DND-41 (cell line): ENCODE measurements at regions not wholly inside any gene's neighbourhood (a gene's known extent, or its start where the extent isn't known, plus 50 kb on each side); places are given as distances from the start of the nearest gene placed in this dataset.

ENCODE experiments used
- ATAC-seq: fragments of 200-7000 bp; cut with Tn5 transposase; 3 replicates; pipeline ENCODE4 v1.9.1; 2021; ENCODE audit warnings: low read depth; ENCODE audit not compliant: insufficient read depth
- DNase-seq: peaks from one replicate; pipeline ENCODE4 v3.0.0-alpha.2; 2020
- H2AFZ ChIP-seq: 2 replicates; pipeline ENCODE4 v1.6.0; 2012; ENCODE audit warnings: low read depth, low read length
- H3K27ac ChIP-seq: 2 replicates; pipeline ENCODE4 v1.5.1; 2012; ENCODE audit warnings: low read length, inconsistent platforms
- H3K27me3 ChIP-seq: fragments of 200-600 bp; sonication (generic); 2 replicates; pipeline ENCODE4 v1.6.0; 2012; ENCODE audit warnings: low read length, mild to moderate bottlenecking, inconsistent platforms; ENCODE audit not compliant: insufficient read depth, poor library complexity
- H3K36me3 ChIP-seq: 2 replicates; pipeline ENCODE4 v1.5.1; 2012; ENCODE audit warnings: low read length, inconsistent platforms; ENCODE audit not compliant: insufficient read depth
- H3K4me1 ChIP-seq: 2 replicates; pipeline ENCODE4 v1.5.1; 2012; ENCODE audit warnings: mild to moderate bottlenecking, low read length; ENCODE audit not compliant: insufficient read depth
- H3K4me2 ChIP-seq: 2 replicates; pipeline ENCODE4 v1.6.0; 2012; ENCODE audit warnings: mild to moderate bottlenecking, moderate library complexity, low read length, inconsistent platforms; ENCODE audit not compliant: insufficient read depth
- H3K4me3 ChIP-seq, 2 experiments: fragments of 200-600 bp in 1 of 2; shearing (Covaris generic) in 1 of 2; 2 replicates each; pipeline ENCODE4 v1.5.1; 2012 to 2016; ENCODE audit warnings: inconsistent platforms in 2 of 2, low read length in 2 of 2, mild to moderate bottlenecking in 2 of 2, low read depth in 1 of 2, moderate library complexity in 1 of 2
- H3K79me2 ChIP-seq: 2 replicates; pipeline ENCODE4 v1.6.0; 2012; ENCODE audit warnings: low read length, inconsistent platforms; ENCODE audit not compliant: insufficient read depth
- H3K9ac ChIP-seq: 2 replicates; pipeline ENCODE4 v1.6.0; 2012; ENCODE audit warnings: low read depth, mild to moderate bottlenecking, inconsistent platforms, low read length, moderate library complexity
- H3K9me3 ChIP-seq: 2 replicates; pipeline ENCODE4 v1.5.1; 2012; ENCODE audit warnings: low read length, moderate library complexity, mild to moderate bottlenecking, inconsistent platforms; ENCODE audit not compliant: insufficient read depth, severe bottlenecking
- H4K20me1 ChIP-seq: 2 replicates; pipeline ENCODE4 v1.6.0; 2012; ENCODE audit warnings: low read length; ENCODE audit not compliant: insufficient read depth
- CTCF ChIP-seq: IDR thresholded peaks from 2 replicates; pipeline ENCODE4 v1.5.1; 2012; ENCODE audit warnings: borderline replicate concordance, low read length, moderate library complexity, mild to moderate bottlenecking; ENCODE audit not compliant: poor library complexity, severe bottlenecking; ENCODE audit errors: extremely low read depth
- EZH2 ChIP-seq: IDR thresholded peaks from 3 replicates; pipeline ENCODE4 v1.6.1; 2012; ENCODE audit warnings: borderline replicate concordance, low read depth, mild to moderate bottlenecking, moderate library complexity, low read length, inconsistent platforms; ENCODE audit not compliant: severe bottlenecking

- Histone ChIP-seq H3K4me1 (no peaks in the 10 kb centered on the region), H3K27ac (no peak overlapping the region), H3K36me3 (no peaks in the 10 kb centered on the region), H3K79me2 (no peaks in the 10 kb centered on the region), H2AFZ (no peak overlapping the region), H3K9ac (no peak overlapping the region), H3K9me3 (no peaks in the 10 kb centered on the region), H3K4me3 (no peak overlapping the region), H3K4me2 (no peak overlapping the region), H4K20me1 (no peaks in the 10 kb centered on the region), H3K27me3 (no peaks in the 10 kb centered on the region)
- DNase-seq: no peak
- TF ChIP-seq EZH2 (no peak), CTCF (no peak)
- ATAC-seq: no peak
Measured at GRCh38 chr13:81041761-81042160, 700.8 kb upstream of the SPRY2 start.

- no peak overlapping the region for H2AFZ ChIP-seq
- no peaks in the 10 kb centered on the region for H3K9me3 ChIP-seq
- H3K36me3 ChIP-seq: no peaks in the 10 kb centered on the region
- H4K20me1 ChIP-seq: no peaks in the 10 kb centered on the region
- H3K79me2 ChIP-seq: no peaks in the 10 kb centered on the region
- no peak overlapping the region for H3K27ac ChIP-seq
- H3K27me3 ChIP-seq: no peaks in the 10 kb centered on the region
- no peak overlapping the region for H3K4me3 ChIP-seq
- no peaks in the 10 kb centered on the region for H3K4me1 ChIP-seq
- H3K4me2 ChIP-seq: no peak overlapping the region
- DNase-seq: no peak
- ATAC-seq: no peak
- no peak overlapping the region for H3K9ac ChIP-seq
- TF ChIP-seq CTCF (no peak), EZH2 (no peak)
Measured at GRCh38 chr13:81031996-81032395, 691.1 kb upstream of the SPRY2 start.

- Histone ChIP-seq H3K4me1 (no peaks in the 10 kb centered on the region), H3K4me2 (no peak overlapping the region), H3K27me3 (no peaks in the 10 kb centered on the region), H3K9me3 (no peaks in the 10 kb centered on the region), H3K27ac (no peak overlapping the region), H3K9ac (no peak overlapping the region), H3K4me3 (no peak overlapping the region), H4K20me1 (no peaks in the 10 kb centered on the region), H3K79me2 (no peaks in the 10 kb centered on the region), H3K36me3 (no peaks in the 10 kb centered on the region), H2AFZ (no peak overlapping the region)
- ATAC-seq: no peak
- DNase-seq: no peak
- no peak for TF ChIP-seq EZH2
- no peak for TF ChIP-seq CTCF
Measured at GRCh38 chr13:81025091-81025490, 684.2 kb upstream of the SPRY2 start.

GRCh38 chr13:81021284-81021840 is 680.4 kb upstream of the SPRY2 start:
- DNase-seq: no peak
- H3K9me3 ChIP-seq: no peaks in the 10 kb centered on the region
- no peak for TF ChIP-seq CTCF
- ATAC-seq: no peak
- H3K4me2 ChIP-seq: no peak overlapping the region
- no peak overlapping the region for H3K4me3 ChIP-seq
- no peak overlapping the region for H3K9ac ChIP-seq
- H3K36me3 ChIP-seq: no peaks in the 10 kb centered on the region
- H3K27me3 ChIP-seq: no peaks in the 10 kb centered on the region
- no peaks in the 10 kb centered on the region for H3K4me1 ChIP-seq
- H3K27ac ChIP-seq: no peak overlapping the region
- H4K20me1 ChIP-seq: no peaks in the 10 kb centered on the region
- no peaks in the 10 kb centered on the region for H3K79me2 ChIP-seq
- H2AFZ ChIP-seq: no peak overlapping the region
